Inflammatory macrophage (primary cell): ENCODE measurements at regions not wholly inside any gene's neighbourhood (a gene's known extent, or its start where the extent isn't known, plus 50 kb on each side); places are given as distances from the start of the nearest gene placed in this dataset.
"Not testable (repeated sequence)": the region's sequence is repeated elsewhere in the genome, so short reads cannot be mapped to it uniquely, and the experiment has no call there.

Source experiments
- DNase-seq, 2 donors: peaks; one replicate each; pipeline ENCODE4 v3.0.0-alpha.2; 2020 to 2022

DNA sequence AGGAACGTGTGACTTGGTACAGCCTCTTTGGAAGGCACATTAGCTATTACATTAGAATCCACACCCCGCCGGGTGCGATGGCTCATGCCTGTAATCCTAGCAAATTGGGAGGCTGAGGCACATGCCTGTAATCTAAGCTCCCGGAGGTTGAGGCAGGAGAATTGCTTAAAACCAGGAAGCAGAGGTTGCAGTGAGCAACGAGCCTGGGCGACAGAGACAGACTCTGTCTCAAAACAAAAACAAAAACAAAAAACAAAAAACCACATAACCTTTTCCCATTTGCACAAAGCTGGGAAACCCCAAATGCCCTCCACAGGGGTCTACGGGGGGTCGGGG lies 82.7 kb upstream of the METTL9 start:
- DNase-seq = not testable (repeated sequence)

DNA sequence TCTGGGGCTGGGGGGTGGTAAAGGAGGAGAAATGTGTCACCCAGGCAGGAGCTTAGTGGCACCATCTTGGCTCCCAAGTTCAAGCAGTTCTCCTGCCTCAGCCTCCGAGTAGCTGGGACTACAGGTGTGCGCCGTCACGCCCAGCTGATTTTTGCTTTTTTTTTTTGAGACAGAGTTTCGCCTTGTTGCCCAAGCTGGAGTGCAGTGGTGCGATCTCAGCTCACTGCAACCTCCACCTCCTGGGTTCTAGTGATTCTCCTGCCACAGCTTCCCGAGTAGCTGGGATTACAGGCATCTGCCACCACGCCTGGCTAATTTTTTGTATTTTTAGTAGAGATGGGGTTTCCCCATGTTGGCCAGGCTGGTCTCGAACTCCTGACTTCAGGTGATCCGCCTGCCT lies 82.1 kb upstream of the METTL9 start:
- DNase-seq = not testable (repeated sequence)

DNA sequence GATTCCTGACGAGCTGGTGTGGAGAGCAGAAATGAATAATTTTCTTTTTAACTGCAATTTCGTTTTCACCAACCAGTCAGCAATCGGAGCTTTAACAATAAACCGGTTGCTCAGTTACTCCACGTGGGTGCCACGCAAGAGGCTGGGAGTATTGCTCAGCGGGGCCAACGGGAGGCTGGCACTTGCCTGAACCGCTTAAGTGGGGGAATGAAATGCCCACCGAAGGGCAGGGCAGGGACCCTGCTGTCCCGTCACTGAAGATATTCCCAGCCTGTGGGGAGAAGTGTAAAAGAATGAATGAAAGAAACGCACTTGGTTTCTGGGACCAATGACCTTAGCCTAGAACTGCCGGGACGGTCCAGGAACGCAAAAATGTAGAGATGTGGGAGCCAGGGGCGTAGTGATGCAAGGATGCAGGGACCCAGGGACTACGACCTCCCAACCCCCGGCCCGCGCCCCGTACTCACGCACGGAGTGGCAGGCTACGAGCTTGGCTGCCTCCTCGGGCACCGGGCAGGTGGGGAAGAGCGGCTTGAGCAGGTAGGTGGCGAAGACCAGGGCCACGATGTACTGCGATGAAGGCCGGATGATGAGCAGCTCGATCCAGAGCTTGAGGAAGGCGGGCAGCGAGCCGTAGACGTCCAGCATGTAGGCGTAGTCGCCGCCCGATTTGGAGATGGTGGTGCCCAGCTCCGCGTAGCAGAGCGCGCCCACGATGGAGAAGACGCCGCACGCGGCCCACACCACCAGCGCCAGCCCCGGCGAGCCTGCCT lies 79.8 kb upstream of the METTL9 start:
- DNase-seq = not testable (repeated sequence)

DNA sequence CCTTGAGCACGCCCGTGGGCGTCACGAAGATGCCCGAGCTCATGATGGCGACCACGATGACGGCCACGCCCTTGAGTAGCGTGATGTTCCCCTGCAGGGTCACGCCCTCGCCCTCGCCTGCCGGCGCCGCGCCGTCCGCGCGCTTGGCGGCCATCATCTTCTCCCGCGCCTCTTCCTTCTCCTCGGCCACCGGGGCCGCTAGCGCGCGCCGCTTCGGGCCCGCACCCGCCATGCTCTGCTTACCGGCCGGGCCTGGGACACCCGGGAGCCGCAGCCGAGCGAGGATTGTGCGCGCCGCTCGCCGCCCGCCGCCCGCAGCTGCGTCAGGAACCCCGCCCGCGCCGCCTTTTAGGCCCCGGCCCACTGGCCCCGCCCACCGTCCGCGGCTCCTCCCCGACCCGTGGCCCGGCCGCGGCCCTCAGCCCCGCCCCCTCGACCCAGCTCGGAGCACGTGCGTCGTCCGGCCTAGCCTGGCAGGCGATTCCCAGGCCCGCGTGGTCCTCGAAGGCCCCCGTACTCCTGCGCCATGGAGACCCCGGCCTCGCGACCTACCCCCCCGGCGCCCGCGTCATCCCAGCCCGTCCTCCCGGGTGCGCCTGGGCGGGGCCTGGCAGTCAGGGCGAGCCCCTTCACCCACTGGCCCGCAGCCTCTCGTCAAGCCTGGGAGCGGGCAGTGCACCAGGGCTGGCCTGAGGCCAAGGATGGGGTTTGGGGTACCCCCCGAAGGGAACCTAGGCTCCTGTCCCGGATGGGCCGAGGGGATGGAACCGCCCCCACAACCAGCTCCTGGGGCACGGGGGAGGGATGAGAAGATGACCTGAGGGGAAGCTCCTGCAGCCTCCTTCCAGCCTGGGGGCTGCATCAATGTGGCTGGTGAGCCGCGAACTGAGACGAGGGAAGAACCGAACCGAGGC lies 79.0 kb upstream of the METTL9 start:
- DNase-seq = peak; percentile 96 to 97

DNA sequence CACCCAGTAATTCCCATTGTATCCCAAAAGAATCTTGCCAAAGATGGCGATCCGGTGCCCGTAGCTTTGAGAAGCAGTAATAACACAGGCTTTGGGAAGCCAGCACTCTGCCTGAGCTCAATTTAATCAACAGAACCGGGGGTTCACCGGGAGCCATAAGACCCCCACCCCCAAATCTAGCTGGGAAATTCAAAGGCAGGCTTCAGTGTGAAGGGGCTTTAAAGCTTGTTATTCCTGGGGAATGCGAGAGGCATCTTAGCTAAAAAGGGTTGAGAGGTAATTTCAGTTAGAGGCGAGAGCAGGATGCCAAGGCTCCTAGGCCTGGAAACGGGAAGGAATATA lies 78.4 kb upstream of the METTL9 start:
- not testable (repeated sequence) for DNase-seq

DNA sequence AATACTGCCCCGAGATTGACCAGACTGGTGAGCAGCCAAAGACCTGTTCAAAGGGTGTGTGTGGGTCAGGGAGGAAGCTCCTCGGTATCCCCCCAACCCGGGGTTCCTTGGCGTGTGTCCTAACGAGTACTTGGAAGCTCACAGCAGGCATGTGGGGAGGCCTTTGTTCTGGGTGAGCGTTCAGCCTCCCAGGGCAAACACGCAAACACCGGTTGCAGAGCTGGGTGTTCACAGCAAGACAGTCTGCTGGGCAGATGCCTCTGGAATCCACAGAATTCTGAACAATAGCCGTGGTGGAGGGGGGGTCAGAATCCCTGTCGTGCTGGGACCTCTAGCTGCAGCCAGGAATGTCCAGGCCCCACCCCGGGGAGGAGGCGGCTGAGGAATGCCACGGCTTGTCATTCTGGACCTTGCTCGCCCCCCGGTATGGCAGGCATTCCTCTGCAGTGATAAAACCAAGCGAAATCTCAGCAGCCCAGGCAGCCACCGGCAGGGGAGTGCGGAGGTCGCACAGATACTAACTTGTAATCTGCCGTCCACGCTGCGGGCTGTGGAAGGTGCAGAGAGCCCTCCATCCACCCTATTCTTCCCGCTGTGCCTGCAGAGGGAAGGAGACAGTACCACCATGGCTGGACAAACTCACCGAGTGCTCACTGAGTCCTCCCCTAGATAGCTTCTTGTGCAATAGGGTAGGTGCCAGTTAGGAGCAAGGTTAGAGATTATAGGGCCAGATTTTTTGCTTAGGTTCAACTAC lies 77.8 kb upstream of the METTL9 start:
- DNase-seq = not testable (repeated sequence)

DNA sequence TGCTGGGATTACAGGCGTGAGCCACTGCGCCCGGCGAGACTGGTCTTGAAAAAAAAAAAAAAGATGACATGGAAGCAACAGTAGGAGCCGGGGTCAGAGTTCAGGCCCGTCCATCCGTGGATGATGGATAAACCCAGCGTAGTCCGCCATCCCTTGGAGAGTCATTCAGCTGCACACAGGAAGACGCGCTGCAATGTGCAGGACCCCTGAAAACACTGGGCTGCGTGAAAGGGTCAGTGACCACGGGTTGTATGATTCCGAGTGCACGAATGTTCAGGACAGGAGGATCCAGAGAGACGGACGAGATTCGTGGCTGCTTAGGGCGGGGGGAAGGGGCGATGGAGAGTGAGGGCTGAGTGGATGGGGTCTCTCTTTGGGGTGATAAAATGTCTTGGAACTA lies 76.5 kb upstream of the METTL9 start:
- DNase-seq = not testable (repeated sequence)

DNA sequence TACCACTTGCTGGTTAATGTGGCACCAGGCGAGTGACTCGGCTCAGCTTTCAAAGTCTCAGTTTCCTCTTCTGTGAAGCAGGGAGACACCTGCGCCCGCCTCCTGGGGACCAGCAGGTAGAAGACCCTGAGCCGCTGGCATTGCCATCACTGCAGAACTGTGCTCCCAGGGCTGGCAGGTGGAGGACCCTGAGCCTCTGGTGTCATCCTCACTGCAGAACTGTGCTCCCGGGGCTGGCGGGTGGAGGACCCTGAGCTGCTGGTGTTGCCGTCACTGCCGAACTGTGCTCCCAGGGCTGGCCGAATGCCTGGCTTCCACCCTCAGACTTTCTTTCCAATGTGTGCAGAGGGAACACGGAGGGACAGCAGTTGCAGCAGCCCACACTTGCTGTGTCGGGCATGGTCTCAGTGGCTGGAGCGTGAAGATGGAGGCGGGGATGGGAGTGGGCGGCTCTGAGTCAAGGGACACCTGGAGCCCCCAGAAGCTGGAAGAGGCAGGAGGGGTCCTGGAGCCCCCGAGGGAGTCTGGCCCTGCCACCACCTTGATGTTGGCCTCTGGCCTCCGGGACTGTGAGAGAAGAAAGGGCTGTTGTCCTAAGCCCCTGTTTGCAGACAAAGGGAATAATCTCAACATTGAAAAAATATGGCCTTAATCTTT lies 75.8 kb upstream of the METTL9 start:
- no peak for DNase-seq

DNA sequence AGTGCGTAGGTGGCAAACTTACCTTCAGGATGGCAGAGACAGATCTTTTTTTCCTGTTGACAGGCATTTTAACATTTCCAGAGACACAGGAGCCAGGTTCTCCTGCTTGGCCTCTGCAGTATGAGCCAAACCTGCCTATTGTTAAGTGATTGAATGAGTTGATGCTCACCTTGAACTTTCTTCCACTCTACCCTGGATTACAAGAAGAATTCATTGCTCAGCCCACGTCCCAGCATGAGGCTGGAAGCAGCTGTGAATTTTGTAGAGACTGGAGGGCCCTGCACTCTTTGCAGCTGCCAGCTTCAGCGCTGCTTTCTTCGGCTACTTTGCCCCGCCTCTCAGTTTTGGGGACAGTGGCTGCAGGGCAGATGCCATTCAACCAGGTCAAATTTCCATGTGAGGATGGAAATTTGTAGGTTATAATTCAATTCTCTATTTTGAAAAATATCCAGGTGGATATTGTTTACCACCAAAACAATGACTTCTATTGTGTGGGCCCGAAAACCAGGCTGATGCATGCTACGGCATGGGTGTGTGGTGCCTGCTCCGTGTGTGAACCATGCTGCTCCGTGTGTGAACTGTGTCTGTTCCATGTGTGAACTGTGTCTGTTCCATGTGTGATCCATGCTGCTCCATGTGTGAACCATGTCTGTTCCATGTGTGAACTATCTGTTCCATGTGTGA lies 75.2 kb upstream of the METTL9 start:
- DNase-seq = no peak

DNA sequence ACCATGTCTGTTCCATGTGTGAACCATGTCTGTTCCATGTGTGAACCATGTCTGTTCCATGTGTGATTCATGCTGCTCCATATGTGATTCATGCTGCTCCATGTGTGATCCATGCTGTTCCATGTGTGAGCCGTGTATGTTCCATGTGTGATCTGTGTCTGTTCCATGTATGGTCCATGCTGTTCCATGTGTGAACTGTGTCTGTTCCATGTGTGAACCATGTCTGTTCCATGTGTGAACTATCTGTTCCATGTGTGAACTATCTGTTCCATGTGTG lies 74.7 kb upstream of the METTL9 start:
- not testable (repeated sequence) for DNase-seq

DNA sequence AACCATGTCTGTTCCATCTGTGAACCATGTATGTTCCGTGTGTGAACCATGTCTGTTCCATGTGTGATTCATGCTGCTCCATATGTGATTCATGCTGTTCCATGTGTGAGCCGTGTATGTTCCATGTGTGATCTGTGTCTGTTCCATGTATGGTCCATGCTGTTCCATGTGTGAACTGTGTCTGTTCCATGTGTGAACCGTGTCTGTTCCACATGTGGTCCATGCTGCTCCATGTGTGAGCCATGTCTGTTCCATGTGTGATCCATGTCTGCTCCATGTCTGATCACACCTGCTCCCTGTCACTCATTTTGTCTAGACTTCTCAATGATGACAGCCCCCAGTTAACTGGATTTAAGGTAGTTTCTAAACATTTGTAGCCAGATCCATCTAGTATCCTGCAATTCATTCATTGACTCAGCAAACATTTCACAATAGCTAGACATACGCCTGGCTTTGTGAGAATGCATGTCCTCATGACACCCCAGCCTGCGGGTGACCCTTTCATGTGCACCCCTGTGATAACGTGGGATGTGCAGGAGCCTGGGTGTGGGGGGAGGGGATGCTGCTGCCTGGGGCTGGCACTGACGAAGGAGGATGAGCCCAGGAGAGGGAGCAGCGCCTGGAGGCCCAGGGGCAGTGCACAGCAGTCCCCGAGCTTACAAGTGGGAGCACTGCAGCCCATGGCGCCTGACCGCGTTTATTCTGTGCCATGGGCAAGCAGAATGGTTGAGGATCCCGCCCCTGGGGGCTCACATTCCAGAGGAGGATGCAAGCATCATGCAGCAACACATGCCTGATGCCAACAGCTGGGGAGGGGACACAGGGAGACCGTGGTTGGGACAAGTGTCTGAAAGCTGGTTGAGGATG lies 74.1 kb upstream of the METTL9 start:
- peak; percentile 71 to 84 for DNase-seq

DNA sequence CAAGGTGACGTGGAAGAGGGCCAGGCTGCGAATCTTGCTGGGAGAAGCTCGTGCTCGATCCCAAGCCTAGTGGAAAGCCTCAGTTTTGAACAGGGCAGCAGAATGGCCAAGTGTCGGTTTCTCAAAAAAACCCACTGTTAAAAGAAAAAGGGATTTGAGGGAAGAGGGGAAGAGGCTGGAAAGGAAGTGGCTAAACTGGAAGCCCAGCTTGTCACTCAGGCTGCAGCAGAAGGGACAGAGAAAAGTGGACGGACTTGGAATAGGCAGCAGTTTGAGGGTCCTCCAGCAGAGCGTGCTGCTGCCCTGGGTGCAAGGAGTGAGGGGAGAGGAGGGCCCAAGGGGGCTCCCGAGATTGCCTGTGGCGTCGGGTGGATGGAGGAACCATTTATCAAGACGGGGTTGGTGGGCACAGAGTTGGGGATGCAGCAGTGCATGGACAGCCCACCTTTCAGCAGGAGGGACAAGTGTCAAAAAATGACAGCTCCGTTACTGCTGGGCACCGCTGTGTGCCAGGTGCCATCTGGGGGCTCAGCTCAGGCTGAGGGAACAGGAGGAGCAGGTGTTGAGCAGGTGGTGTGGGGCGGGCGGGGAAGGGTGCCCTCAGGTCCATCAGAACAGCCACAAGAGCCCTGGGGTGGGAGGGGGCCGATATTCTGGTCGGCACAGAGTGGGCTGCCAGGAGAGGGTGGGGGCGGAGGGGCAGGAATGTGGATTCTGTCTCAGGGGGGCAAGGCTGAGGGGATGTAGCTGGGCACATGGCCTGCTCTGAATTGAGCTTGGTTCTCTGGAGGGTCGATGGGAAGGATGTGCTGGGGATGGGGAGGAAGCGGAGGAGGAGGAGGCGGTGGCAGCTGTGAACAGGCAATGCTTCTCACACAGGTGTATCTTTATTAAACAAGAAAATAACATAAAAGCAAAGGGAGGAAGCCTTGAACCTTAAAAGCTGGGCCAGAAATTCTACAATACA lies 73.1 kb upstream of the METTL9 start:
- not testable (repeated sequence) for DNase-seq

DNA sequence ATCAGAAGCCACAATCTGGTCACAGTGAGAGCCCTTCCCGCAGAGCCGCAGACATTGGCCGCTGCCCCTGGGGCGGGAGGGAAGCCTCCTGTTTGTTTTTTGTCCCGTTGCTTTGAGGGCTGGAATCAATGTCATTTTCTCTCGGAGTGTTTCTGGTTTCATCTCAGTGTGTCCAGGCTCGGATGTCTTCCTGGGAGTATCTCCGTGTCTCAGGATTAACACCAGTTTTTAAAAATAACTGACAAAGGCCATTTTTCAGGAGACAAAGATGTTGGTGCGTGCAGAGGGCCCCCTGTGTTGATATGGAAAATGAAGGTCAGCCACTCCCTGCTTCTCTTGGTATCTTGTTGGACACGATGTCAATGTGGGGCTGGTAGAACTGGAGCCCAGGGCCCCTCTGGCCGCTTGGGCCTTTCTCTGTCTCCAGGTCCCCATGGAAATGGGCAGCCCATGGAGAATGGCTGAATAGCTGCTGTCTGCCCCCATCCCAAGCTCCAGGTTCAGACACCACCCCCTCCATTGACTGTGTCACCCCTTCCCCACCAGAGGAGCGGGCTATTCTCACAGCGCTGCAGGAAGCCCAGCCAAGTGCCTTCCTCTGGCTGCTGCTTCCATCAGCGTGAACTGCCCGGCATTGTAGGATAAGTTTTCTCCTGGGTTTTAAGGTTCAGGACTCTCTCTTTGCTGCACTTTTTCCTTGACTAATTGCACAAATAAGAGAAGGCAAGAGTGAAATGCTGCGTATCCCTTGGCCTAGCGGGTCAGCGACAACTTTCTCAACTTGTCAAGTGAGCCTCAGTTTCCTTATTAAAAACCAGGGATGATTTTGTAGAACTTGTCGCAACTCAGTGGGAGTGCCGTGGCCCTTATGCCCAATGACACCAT lies 72.2 kb upstream of the METTL9 start:
- DNase-seq = no peak

DNA sequence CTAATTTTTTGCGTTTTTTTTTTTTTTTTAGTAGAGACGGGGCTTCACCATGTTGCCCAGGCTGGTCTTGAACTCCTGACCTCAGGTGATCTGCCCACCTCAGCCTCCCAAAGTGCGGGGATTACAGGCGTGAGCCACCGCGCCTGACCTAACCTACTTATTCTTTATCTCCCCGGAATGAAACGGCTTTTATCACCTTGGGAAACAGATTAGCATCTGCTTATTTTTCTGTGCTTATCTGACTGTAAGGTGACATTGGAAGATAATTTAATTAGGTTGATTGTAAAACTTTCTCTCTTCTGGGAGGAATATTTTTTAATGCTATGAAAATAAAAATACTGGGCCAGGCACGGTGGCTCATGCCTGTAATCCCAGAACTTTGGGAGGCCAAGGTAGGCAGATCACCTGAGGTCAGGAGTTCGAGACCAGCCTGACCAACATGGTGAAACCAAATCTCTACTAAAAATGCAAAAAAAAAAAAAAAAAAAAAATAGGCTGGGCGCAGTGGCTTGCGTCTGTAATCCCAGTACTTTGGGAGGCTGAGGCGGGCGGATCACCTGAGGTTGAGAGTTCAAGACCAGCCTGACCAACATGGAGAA lies 70.2 kb upstream of the METTL9 start:
- DNase-seq = not testable (repeated sequence)

DNA sequence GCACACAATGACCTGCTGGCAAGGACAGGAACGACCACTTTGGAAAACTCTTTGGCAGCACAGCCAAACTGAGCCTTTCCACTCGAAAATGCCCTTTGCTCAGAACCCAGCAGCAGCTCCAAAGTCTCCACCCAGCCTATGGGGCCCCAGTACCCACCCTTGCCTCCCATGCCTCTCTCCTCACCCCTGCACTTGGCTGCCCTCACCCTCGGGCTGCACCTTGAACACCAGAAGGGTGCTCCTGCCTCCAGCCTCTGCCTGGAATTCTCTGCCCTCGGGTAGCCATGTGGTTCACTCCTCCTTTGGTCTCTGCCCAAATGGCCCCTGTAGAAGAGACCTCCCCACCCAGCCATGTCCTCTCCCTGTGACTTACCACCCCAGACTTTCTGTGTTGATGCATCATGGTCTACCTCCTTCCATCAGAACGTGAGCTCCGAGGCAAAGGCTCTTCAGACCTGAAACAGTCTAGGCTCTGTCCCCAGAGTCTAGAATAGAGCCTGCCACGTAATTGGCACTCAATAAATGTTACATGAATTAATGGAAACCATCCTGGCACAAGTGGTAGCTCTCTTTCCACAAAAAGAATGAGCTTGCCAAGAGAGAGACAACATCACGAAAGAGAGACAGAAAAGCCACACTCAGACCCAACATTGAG lies 68.5 kb upstream of the METTL9 start:
- DNase-seq = not testable (repeated sequence)

DNA sequence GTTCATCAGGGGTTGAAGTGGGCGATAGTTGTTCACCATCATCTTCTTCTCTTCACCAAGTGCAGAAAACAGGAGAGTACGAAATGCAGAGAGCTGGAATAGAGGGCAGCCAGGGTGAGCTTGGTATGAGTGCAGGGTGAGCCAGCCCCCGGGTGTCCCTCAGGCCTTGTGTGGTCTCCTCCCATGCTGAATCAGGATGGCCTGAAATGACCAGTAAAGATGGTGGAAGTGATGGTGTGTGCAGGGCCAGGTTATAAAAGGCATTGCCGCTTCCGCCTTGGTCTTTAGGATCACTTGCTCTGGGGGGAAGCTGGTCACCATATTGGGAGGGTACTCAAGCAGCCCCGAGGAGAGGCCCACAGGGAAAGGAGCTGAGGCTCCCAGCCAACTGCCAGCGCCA lies 66.4 kb upstream of the METTL9 start:
- DNase-seq = not testable (repeated sequence)

DNA sequence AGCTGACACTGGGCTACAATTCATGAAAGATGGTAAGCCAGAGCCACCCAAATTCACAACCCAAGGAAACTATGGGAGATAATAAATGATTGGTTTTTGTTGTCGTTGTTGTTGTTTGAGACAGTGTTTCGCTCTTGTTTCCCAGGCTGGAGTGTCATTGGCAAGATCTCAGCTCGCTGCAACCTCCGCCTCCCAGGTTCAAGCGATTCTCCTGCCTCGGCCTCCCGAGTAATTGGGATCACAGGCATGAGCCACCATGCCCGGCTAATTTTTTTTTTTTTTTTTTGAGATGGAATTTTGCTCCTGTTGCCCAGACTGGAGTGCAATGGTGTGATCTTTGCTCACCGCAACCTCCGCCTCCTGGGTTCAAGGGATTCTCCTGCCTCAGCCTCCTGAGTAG lies 65.9 kb upstream of the METTL9 start:
- not testable (repeated sequence) for DNase-seq

DNA sequence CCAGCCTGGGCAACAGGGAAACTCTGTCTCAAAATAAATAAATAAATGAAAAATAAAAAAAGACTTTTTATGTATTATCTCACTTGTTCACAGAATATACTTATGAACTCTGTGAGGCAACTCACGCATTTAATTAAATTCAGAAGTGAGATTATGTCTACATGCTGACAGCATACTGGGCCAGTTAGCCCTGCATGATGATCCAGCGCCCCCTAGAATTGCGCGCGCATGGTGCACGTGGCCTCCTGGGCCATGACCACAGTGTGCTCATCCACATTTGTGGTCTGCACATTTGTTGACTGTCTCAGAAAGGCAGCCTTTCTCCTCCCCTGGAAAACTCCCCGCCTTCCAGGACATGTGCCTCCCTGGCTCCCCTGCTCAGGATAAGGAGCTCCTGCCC lies 64.8 kb upstream of the METTL9 start:
- DNase-seq = peak in 1 of 2 donors; percentile 11
